HG03354 (cell line): ENCODE measurements at regions not wholly inside any gene's neighbourhood (a gene's known extent, or its start where the extent isn't known, plus 50 kb on each side); places are given as distances from the start of the nearest gene placed in this dataset.

Source experiments
- ATAC-seq: cut with Tn5 transposase; IDR thresholded peaks from one replicate; pipeline ENCODE4 v1.9.1; 2021; ENCODE audit warnings: mild to moderate bottlenecking; ENCODE audit not compliant: unreplicated experiment, poor library complexity, severe bottlenecking

DNA sequence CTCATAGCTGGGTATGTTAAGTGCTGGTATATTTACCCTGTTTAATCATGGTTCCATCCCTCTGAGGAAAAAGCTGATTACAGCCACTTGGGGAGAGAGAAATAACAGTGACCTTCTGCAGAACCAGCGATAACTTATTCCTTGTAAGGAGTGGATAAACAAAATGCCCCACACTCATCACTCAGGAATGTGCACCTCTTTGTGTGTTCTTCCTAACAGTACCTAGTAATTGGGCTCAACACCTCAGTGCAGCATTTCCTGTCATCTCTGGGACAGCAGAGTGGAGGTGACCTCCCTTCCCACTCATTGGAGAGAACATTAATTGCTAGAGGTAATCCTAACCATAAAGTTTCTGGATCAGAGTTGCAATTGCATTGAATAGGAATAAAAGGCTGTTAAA, 112.5 kb upstream of the F3 start:
- no peak for ATAC-seq

DNA sequence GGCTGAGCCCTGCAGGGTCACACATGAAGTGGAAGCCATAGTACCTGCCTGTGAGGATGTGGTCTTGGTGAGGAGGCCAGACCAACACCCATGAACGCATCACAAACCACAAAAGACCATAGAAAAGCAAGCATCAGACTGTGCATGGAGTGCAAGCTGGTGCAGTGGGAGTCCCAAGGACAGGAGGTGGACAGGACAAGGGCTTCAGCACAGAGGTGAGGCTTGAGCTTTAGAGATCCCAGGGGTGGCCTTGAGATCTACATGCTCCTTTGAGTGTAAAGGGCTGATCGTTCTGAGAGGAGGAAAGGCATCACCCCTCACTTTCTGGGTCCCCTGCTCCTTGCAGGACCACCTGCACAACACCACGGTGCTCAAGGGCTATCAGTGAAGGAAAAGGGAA, 111.9 kb upstream of the F3 start:
- no peak for ATAC-seq

DNA sequence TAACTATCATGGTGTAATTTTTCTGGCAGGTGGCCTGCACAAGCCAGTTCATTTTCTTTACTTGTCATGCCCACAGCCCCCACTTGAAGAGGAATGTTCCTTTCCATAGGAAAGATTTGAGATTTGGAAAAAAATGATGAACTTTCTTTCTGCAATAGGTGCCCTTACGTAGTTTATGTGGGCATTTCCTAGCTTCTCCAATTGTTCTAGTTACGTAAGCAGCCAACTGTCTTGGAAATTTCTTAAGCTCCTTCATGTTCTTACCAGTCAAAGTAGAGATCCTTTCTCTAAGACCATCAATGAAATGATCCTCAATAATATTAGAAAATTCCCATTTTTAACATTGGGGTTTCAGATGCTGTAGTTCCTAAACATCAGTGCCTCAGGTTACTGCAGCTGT, 109.5 kb upstream of the F3 start:
- no peak for ATAC-seq

DNA sequence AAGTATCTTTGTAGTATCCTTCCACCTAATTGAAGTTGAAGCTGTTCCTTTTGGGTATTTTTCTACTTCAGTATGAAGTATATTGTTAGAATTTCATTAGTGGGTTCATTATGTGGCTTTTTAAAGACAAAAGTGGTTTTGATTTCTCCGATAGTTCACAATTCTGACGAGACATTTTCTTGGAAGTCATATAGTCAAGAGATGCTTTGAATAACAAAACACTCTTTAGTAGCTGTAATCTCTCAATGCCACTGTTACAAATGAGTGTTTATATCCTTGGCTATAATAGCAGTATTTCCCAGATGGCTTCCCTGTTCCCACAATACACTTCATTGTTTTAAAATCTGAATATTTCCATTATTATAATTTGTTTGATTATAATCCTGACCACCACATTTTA, 108.7 kb upstream of the F3 start:
- ATAC-seq = no peak

DNA sequence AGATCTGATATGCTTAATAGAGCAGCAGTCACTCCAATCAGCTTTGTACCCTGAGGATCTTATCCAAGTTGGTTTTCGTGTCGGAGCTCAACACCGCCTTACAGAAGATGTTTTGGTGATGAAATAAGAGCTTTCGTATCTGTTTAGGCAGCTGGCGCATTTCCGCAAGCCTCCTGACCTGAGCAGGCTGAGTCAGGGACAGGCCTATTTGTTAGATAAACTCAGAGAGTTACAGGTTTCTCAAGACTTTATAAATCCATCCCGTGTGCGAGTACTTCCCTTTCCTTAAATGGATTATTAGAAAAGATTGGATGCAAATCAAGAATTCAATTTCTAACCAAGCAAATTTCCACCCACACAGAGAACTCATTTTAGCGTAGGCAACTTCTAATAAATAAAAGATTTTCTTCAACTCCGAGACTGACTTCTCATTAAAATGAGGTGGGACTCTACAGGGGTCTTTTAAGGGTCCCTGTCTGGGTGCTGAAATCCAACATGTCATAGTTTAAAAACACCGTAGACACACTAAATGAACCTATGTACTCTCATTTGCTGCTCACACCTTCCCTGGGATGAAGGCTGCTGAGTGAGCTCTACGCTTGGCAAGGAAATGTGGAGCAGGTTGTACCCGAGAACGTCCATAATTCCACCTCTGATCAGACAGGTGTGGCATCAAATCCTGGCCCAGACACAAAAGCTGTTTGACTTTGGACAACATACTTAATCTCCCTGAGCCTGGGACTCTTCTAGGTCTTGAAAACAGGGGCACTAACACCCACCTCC, 106.9 kb upstream of the F3 start:
- ATAC-seq = no peak

DNA sequence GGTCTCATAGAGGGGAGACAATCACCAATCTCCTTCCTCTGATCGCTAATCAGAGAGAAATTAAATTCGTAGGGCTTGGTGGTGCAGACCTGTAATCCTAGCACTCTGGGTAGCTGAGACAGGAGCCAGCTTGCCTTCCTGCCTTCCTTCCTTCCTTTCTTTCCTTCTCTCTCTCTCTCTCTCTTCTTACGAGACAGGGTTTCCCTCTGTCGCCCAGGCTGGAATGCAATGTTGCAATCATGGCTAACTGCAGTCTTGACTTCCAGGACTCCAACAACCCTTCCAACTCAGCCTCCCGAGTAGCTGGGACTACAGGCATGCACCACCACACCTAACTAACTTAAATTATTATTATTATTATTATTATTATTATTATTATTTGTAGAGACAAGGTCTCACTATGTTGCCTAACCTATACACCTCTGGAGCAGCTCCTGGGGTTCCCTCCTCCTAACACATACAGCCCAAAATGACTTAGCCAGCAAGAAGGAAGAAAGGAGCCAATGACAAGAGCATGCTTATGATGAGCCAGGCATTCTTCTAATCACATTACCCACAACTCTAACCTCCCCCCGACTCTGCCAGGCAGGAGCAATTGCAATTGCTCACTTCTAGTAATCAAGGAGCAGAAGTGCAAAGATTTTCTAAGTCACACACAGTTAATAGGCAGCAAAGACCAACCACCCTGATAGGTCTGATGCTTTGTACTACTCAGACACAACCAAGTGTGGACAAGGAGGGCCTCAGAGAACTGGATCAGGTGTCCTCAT, 105.4 kb upstream of the F3 start:
- no peak for ATAC-seq

DNA sequence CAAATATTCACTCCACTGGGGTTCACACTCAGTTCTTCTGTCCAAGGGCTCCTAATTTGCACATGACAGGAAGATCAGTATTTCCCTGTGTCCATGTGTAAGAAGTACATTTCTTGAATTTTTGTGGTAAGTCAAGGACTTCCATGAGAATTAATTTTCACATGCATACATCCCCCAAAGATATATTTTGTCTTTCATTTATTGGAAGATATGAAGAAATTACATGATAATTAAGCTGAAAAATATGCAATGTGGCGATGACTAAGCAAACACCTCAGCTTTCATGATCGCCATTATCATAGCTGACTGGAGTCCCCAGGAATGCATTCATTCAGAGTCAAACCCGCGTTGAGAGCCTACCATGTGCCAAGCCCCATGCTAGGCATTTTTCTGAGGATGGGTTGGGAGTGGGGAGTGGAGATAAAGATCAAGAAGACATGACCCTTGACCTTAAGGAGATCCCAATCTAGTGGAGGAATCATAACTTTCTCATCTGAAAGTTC, 104.6 kb upstream of the F3 start:
- no peak for ATAC-seq

DNA sequence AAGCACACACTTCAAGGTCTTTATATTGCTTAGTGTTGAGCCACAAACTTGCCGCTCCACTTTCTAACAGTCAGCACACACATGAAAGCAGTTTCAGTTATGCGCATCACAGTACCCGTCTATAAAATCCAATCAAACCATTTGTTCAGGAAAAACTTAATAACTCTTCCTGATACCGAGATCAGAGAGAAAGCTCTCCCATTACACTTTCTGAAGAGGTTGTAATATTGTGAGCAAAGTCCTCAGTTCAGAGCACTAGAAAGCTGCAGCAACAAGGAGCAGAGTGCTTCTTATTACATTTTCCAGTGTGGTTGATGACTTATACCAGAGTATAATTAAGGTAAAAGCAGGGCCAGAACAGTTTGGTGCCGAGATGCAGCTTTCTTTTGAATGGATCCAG, 102.8 kb upstream of the F3 start:
- no peak for ATAC-seq

DNA sequence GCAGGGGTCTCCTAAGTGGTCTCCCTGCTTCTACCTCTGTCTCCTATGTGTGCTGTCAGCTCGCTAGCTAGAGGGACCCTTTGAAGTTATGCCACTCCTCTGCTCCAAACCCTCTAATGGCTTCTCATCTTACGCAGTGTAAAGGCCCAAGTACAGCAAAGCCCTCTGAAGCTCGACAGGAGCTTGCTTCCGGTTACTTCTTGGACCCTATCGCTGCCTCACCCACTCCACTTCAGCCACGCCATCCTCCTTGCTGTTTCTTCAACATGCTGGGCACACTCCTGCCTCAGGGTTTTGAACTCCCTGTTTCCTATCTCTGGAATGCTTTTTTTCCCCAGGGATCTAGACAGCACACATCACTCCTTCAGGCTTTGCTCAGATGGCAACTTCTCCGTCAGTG, 102.3 kb upstream of the F3 start:
- no peak for ATAC-seq

DNA sequence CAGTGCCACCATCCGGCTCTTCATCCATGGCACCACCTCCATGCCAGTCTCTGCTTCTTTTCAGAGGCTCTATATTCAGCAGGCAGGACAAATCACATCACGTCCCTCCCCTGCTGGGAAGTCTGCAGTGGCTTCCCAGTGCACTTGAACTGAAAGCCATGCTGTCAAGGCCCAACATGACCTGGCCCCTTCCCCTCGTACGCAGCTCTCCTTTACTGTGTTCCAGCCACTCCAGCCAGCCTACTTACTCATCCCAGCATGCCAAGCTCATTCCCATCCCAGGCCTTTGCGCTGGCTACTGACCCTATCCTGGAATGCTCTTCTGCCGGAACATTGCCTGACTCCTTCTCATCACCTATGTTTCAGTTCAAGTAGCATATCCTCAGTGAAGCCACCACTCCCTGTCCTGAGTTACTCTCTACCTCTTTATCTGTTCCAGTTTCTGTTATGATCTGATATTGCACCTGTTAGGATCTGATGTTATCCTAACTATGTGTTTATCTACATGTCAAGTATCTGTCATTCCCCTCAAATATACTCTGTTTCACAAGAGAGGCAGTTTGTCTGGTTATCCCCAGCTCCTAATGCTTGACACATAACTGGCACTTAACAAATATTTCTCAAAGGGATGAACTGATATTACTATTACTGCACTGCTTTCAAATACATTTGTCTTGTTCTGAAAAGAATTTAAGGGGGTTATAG, 101.2 kb upstream of the F3 start:
- no peak for ATAC-seq

DNA sequence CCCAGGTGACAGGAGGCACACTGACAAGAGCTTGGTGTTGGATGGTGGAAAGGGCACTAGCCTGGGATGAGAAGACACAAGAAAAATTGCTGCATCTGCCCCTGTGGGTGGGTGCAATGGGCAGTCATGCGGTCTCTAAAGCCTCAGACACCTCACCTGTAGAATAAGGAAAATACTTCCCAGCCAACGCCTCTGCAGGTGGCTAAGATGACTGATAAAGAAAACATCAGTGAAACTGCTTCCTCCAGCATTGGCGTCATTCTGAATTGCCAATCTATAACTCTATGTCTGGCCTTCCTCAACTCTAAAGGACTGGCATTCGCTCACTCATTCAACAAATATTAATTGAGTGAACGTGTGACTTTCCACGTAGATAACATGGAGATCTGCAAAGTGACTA, 100.4 kb upstream of the F3 start:
- ATAC-seq = no peak

DNA sequence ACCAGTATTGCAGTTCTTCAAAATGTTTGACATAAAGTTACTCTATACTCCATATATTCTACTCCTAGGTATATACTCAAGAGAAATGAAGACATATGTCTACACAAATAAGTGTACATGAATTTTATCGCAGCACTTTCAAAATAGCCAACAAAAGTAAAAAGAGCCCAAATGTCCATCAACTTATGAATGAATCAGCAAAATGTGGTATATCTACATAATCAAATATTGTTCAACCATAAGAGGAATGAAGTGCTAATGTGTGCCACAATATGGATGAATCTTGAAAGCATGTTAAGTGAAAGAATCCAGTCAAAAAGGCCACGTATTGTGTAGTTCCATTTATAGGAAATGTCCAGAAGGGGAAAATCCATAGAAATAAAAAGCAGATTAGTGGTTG, 98.6 kb upstream of the F3 start:
- no peak for ATAC-seq

DNA sequence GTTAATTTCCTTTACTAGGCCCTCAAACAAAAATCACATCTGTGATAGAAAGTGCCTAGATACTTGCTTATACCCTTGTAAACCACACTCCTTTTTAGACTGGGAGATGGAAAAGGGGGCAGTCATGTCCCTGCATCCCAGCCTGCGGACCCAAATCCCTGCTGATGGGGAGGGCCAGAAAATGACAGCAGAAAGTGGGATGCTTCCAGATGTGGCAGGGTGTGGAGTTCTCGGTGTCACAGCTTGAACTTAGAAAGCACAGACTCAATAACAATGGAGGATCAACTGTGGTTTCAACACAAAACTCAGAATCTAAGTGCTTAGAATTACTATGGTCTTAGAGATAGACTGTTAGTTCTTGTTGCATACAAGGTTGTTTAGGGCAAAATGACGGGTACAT, 95.6 kb upstream of the F3 start:
- ATAC-seq = no peak

DNA sequence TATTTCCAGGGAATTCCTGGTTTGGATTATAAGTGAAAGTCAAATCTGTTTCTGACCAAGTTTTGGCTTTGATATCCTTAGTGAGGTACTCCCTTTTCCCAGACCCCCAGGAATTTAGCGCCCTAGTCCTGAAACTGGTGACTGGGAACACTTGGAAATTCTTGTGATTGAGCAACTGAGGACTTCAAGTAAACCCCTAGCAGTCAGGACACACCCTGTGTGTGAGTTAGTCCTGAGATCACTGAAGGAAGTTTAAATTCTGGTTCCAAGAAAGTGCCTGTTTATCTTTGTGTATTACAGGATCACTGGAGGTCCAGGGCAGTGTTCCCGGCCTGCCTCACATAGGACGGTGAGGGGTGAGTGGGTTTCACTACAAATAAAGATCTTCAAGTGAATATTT, 95.1 kb upstream of the F3 start:
- ATAC-seq = no peak

DNA sequence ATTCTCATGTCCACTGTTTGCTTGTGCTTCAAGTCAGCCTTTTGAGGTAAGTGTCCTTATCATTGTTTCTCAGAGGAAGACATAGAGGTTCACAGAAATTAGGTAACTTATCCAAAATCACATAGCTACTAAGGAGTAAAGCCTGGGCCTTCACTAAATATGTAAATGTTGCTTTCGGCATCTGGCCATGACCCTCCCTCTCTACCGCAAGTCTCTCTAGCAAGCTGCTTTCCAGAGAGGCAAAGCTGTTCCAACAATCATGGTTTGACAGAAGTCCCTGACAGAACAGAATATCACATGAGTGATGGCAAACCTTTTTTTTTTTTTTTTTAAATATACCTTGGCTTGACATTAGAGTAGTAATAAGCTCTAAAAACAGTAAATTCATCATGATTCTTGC, 94.5 kb upstream of the F3 start:
- no peak for ATAC-seq

DNA sequence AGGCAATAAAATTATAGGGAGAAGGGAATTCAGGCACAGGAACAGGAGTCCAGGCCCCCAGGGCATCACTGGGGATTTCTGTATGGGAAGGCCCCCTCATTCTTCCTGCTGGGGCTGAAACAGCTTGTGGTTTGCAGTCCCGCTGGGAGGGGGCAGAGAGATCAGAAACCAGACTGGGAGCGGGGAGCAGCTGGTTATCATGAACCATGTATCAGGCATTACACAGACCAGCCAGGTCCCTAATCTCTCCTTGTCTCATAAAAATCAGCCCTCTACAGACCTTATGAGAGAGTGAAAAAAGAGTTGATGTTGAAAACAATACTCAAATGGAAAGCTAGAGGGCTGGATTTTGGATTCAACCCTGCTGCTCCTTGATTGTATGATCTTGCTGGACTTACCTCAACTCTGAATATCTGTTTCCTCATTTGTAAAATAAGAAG, 93.4 kb upstream of the F3 start:
- ATAC-seq = no peak

DNA sequence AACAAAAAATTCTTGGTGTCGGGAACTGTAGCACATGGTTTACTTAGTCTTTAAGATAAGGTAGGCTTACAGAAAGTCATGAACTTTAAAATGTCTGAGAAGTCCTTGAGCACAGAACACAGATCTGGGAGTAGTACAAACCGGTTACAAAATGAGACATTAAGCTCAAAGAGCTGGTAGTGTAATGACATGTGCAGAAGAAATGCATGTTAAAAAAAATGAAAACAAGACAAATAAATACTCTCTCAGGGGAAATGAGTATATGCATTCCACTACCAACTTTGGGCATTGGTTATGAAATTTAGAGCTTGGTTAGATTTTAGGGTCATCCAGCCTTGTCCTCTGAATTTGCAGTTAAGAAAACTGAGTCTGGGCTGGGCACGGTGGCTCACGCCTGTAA, 91.5 kb upstream of the F3 start:
- no peak for ATAC-seq

DNA sequence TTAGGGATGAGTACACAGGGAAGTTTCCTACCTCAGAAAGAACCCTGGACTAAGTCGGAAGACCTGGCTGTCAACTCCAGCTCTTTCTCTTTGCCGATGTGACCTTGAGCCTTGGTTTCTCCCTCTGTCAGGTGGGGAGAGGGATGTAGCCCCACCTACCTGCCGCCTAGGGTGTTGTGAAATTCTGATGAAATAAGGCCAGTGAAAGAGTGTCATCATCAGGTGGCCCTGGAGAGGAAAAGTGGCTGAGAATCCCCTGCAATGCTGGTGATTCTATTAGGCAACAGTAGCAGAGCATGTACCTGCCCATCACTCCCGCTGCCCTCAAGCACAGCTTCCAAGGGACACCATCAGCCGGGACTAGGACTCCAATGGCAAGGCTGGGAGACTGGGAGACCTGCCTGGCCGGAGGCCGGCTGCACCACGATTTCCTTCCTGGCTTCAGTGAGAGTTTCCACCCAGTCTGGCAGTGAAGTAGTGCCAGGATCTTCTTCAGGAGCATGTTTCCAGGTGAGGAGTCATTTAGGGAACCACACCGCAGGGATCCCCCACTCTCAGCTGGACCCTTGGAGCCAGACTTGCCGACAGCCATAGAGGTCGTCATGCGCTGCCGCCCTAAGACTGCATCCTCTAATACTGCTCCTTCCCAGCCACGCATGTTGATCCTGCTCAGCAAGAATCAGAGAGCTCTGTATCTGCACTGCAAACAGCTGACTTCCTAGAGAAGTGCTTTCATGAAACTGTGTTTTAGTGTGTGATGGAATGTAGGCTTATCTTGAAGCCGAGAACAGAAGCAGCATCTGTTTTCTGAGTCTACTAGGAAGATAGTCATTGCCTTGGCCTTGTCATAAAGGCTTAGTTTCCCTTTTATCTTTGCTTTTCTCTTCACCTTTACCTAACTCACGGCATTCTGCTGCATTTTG, 88.0 kb upstream of the F3 start:
- no peak for ATAC-seq

DNA sequence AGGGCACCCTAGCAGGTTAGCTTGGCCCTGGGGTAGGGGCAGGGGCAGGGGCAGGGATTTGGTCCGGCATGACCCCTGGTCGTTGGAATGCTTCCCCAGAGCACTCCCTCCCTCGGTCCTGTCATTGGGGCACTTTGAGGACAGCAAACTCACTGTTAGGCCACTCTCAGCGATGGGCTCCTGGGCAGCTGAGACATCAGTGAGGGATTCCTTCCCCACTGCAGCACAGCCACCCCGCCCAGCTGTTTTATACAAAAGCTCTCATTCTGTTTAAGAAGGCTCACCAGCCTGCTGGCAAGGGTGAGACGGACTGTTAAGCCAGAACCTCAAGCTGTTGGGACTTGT, 86.9 kb upstream of the F3 start:
- ATAC-seq = no peak
